ENCODE measurements at regions not wholly inside any gene's neighbourhood (a gene's known extent, or its start where the extent isn't known, plus 50 kb on each side); places are given as distances from the start of the nearest gene placed in this dataset.

DNA sequence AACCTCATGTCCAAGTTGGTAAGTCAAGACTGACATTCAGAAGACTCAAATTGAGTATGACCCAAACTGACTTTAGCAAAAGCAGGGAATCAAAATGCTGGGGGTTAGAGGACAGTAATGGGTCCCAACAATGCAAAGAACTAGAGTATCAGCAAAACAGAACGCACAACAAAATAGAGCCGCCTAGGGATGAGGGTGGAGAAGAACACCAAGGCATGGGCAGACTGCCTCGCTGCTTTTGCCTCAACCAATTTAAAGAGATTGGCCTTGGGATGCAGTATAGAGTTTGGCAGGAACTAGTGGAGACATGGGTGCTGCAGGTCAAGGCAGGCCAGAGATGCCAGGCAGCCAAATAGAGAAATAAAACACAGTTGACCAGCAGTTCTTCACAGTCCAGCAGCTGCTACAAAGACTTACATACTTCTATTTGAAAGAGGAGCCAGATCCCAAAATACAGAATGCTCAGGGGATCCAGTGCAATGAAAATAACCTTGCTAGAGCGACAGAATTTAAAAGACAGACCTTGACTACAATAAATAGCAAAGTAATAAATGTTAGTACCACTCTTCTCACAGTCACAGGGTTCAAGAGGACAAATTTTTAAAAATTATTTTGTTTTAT, 83.9 kb upstream of the NIPBL start:
- no peaks in the 10 kb centered on the region for H3K27me3 ChIP-seq (ENCODE audit: insufficient read depth, low read depth)
- TF ChIP-seq, protein P1, sequence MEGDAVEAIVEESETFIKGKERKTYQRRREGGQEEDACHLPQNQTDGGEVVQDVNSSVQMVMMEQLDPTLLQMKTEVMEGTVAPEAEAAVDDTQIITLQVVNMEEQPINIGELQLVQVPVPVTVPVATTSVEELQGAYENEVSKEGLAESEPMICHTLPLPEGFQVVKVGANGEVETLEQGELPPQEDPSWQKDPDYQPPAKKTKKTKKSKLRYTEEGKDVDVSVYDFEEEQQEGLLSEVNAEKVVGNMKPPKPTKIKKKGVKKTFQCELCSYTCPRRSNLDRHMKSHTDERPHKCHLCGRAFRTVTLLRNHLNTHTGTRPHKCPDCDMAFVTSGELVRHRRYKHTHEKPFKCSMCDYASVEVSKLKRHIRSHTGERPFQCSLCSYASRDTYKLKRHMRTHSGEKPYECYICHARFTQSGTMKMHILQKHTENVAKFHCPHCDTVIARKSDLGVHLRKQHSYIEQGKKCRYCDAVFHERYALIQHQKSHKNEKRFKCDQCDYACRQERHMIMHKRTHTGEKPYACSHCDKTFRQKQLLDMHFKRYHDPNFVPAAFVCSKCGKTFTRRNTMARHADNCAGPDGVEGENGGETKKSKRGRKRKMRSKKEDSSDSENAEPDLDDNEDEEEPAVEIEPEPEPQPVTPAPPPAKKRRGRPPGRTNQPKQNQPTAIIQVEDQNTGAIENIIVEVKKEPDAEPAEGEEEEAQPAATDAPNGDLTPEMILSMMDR (conservative IDR thresholded peaks at IDR 0.05): no peak
- no peak for TF ChIP-seq EZH2 (IDR thresholded peaks at IDR 0.05; ENCODE audit: low read depth)
- no peak overlapping the region for H2AFZ ChIP-seq
- H3F3A ChIP-seq (ENCODE audit: insufficient read depth, low read depth): no peaks in the 10 kb centered on the region
- CTCF ChIA-PET: no interaction called here
- intact Hi-C loops (cut with micrococcal nuclease; ENCODE audit: unreplicated experiment): no loop called here
- no peak overlapping the region for H3K27ac ChIP-seq
- no TSS peak for BruUV-seq (replicated peaks)
- no peaks in the 10 kb centered on the region for H3K9me3 ChIP-seq (ENCODE audit: insufficient read depth, low read depth)
- H3K36me3 ChIP-seq (ENCODE audit: low read depth): no peaks in the 10 kb centered on the region
- no peaks in the 10 kb centered on the region for H3K4me1 ChIP-seq (replicated peaks; ENCODE audit: insufficient read depth)
- H3K79me2 ChIP-seq (ENCODE audit: low read depth): no peaks in the 10 kb centered on the region
- H3K4me3 ChIP-seq: no peak overlapping the region
- no peak overlapping the region for H3K4me2 ChIP-seq
- H3K9me2 ChIP-seq (ENCODE audit: insufficient read depth): no peaks in the 10 kb centered on the region
- POLR2A ChIA-PET (ENCODE audit: unreplicated experiment): interaction anchor here (0.6 kb wide), 1 partner anchor 40 kb away, joined by 5 read pairs; no protein-coding TSS in a partner anchor
- no peak for DNase-seq
- H4K20me1 ChIP-seq (ENCODE audit: insufficient read depth): no peaks in the 10 kb centered on the region

- intact Hi-C loops (cut with micrococcal nuclease; ENCODE audit: unreplicated experiment): no loop called here
- ChIA-PET CTCF (no interaction called here), POLR2A (ENCODE audit: unreplicated experiment) (interaction anchor here (0.7 kb wide), 1 partner anchor 1792 kb away, joined by 3 read pairs; no protein-coding TSS in a partner anchor)
These were observed 81.2 kb upstream of the NIPBL start for GRCh38 chr5:36795366-36795765.

DNA sequence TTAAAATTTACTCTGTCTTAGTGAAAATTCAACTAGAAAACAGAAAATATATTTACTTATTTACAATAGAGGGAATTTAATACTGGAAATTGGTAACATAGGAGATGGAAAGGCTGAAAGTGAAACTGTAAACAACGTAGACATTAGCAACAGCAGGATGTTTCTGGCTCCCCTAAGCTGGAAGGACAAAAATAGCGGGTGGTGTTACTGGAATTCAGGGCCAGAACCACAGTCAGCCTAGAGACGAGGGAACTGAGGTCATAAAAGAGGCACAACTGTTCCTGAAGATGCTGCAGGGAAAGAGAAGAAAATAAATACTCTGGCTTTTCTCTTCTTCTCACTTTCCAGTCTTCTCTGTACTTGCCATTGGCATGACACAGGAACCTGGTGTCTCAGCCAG, 80.4 kb upstream of the NIPBL start:
- H3K9me2 ChIP-seq (ENCODE audit: insufficient read depth): no peaks in the 10 kb centered on the region
- CTCF ChIA-PET: no interaction called here
- no peak for DNase-seq
- H3K9me3 ChIP-seq (ENCODE audit: insufficient read depth, low read depth): no peaks in the 10 kb centered on the region
- no peak overlapping the region for H3K27ac ChIP-seq
- H3K27me3 ChIP-seq (ENCODE audit: insufficient read depth, low read depth): no peaks in the 10 kb centered on the region
- TF ChIP-seq EZH2 (IDR thresholded peaks at IDR 0.05; ENCODE audit: low read depth): no peak
- TF ChIP-seq, protein P1 (conservative IDR thresholded peaks at IDR 0.05): no peak
- H4K20me1 ChIP-seq (ENCODE audit: insufficient read depth): no peaks in the 10 kb centered on the region
- H3K36me3 ChIP-seq (ENCODE audit: low read depth): no peaks in the 10 kb centered on the region
- H3K79me2 ChIP-seq (ENCODE audit: low read depth): no peaks in the 10 kb centered on the region
- H3K4me3 ChIP-seq: no peak overlapping the region
- H3K4me1 ChIP-seq (replicated peaks; ENCODE audit: insufficient read depth): no peaks in the 10 kb centered on the region
- intact Hi-C loops (cut with micrococcal nuclease; ENCODE audit: unreplicated experiment): no loop called here
- H2AFZ ChIP-seq: no peak overlapping the region
- POLR2A ChIA-PET (ENCODE audit: unreplicated experiment): interaction anchor here (0.7 kb wide), 1 partner anchor 1793 kb away, joined by 3 read pairs; no protein-coding TSS in a partner anchor
- peak overlapping the region; percentile 30; the same call in 1 of the 2 replicates for H3K4me2 ChIP-seq
- H3F3A ChIP-seq (ENCODE audit: insufficient read depth, low read depth): no peaks in the 10 kb centered on the region
- no TSS peak for BruUV-seq (replicated peaks)

More at GRCh38 chr5:36795366-36795765, 81.2 kb upstream of the NIPBL start:
- no peak overlapping the region for H3K27ac ChIP-seq
- H4K20me1 ChIP-seq (ENCODE audit: insufficient read depth): no peaks in the 10 kb centered on the region
- no peak for DNase-seq
- H3K9me3 ChIP-seq (ENCODE audit: insufficient read depth, low read depth): no peaks in the 10 kb centered on the region
- H3K79me2 ChIP-seq (ENCODE audit: low read depth): no peaks in the 10 kb centered on the region
- H3K4me1 ChIP-seq (replicated peaks; ENCODE audit: insufficient read depth): no peaks in the 10 kb centered on the region
- H3K27me3 ChIP-seq (ENCODE audit: insufficient read depth, low read depth): no peaks in the 10 kb centered on the region
- BruUV-seq (replicated peaks): no TSS peak
- H3F3A ChIP-seq (ENCODE audit: insufficient read depth, low read depth): no peaks in the 10 kb centered on the region
- H3K9me2 ChIP-seq (ENCODE audit: insufficient read depth): no peaks in the 10 kb centered on the region
- H3K36me3 ChIP-seq (ENCODE audit: low read depth): no peaks in the 10 kb centered on the region
- H2AFZ ChIP-seq: no peak overlapping the region
- no peak overlapping the region for H3K4me2 ChIP-seq
- no peak overlapping the region for H3K4me3 ChIP-seq
- TF ChIP-seq, protein P1 (conservative IDR thresholded peaks at IDR 0.05): no peak
- TF ChIP-seq EZH2 (IDR thresholded peaks at IDR 0.05; ENCODE audit: low read depth): no peak
